Gastroesophageal sphincter (tissue), 3 donors: ENCODE measurements at regions not wholly inside any gene's neighbourhood (a gene's known extent, or its start where the extent isn't known, plus 50 kb on each side); places are given as distances from the start of the nearest gene placed in this dataset.

Source experiments
- CTCF ChIP-seq, 4 experiments: fragments of 200-600 bp in 2 of 4; fragments of 450-650 bp in 2 of 4; sonication (generic) in 1 of 4; IDR thresholded peaks; one replicate each; pipeline ENCODE4 v1.5.1; 2017 to 2019; ENCODE audit warnings: antibody characterized with exemption in 4 of 4, mild to moderate bottlenecking in 2 of 4, moderate library complexity in 2 of 4
- POLR2A ChIP-seq, 2 donors: fragments of 450-650 bp; IDR thresholded peaks; one replicate each; pipeline ENCODE4 v1.6.1; 2017; ENCODE audit warnings: antibody characterized with exemption in 2 of 2, mild to moderate bottlenecking in 2 of 2, moderate library complexity in 1 of 2

- TF ChIP-seq POLR2A (IDR thresholded peaks at IDR 0.05) (no peak), CTCF (IDR thresholded peaks at IDR 0.05) (no peak)
Measured at GRCh38 chr4:146121757-146122156, 53.8 kb upstream of the LSM6 start.
